ENCODE measurements at regions not wholly inside any gene's neighbourhood (a gene's known extent, or its start where the extent isn't known, plus 50 kb on each side); places are given as distances from the start of the nearest gene placed in this dataset.

DNA sequence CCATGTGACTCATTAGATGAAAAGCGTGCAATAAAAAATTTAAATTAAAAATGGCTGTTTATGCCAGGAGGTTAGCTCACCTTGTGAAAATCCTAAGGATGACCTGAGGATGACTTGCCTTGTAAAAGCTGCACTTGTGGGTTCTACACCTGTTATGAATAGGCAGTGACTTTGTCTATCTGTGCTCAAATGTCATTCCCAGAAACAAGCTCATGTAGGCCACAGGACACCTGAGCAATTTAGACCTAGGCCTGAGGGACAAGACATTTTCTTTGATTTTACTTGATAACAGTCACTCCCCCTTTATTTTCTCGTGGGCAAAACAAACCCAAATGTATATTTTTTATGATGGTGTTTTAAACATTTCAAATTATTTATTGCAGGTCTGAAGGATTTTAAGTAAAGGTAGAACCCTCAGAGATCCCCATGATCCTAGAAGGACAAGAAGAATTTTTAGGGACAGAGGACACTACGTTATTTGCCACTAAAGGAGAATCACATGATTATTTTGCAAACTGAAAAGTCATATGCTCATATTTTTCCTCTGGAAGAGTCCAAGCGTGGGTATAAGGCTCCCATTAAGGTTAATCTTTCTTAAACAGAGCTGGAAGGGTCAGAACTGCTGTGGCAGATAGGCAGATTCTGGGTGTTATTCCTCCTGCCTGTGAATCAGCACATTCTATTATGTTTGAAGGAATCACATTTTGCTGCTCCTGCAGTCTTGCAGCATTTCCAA, 277.5 kb upstream of the MAN1A1 start:
- DNase-seq (ENCODE audit: extremely low read depth in 1 of 4, low spot score in 3 of 4), result peak; percentile 63 to 92 (median 75)
- FAIRE-seq, result peak; percentile 91
- Histone ChIP-seq H3K79me2 (ENCODE audit: control insufficient read depth, insufficient read depth, low read length) (no peaks in the 10 kb centered on the region), H3K36me3 (ENCODE audit: control insufficient read depth, insufficient read depth, low read length) (no peaks in the 10 kb centered on the region), H3K27me3 (ENCODE audit: control insufficient read depth in 2 of 2, insufficient read depth in 2 of 2, low read length in 2 of 2) (no peaks in the 10 kb centered on the region), H3K4me2 (ENCODE audit: insufficient read depth, low read length) (peak overlapping the region; percentile 73), H3K9me1 (ENCODE audit: control insufficient read depth, insufficient read depth, low read length) (no peaks in the 10 kb centered on the region), H4K20me1 (replicated peaks; ENCODE audit: control insufficient read depth, insufficient read depth, low read length) (no peaks in the 10 kb centered on the region), H3K9me3 (replicated peaks; ENCODE audit: control insufficient read depth, insufficient read depth, low read depth, low read length) (peaks cover 4% of the 10 kb centered on the region; the same call in 1 of the 2 replicates), H3K4me3 (no peak overlapping the region), H2AFZ (ENCODE audit: low read depth, low read length) (peak overlapping the region; percentile 81), H3K4me1 (replicated peaks in 1 of 2; ENCODE audit: control insufficient read depth in 2 of 2, insufficient read depth in 2 of 2, low read length in 2 of 2) (peaks cover 8 to 31% of the 10 kb centered on the region in 2 experiments; a peak in 3 of 5 replicates), H3K27ac (ENCODE audit: extremely low read depth, low read depth, low read length) (peak overlapping the region; percentile 89), H3K9ac (ENCODE audit: insufficient read depth in 1 of 2, low read depth in 2 of 2, low read length in 2 of 2) (peak overlapping the region in 1 of 2 experiments; percentile 70; a peak in 2 of 4 replicates)
- ATAC-seq, result peak; percentile 93
- WGBS (ENCODE audit: insufficient coverage, low coverage, missing lambda C conversion rate), result 21% methylated on average over 4 of the region's 4 CpGs
- CTCF ChIA-PET (ENCODE audit: low intra/inter-chr PET ratio), result no interaction called here
- BruUV-seq (replicated peaks), result no TSS peak
- POLR2A ChIA-PET, result interaction anchor here (0.5 to 1.3 kb wide), 5 partner anchors 22 to 101 kb away, joined by 3 to 5 read pairs (median 3); no protein-coding TSS in a partner anchor
- intact Hi-C loops (cut with micrococcal nuclease) (loop anchor here (5.0 kb wide), 3 partner anchors 130 to 480 kb away; no protein-coding TSS in a partner anchor), in situ Hi-C loops (cut with MboI) (no loop called here)
- TF ChIP-seq NCOR1 (IDR thresholded peaks at IDR 0.05) (peak; percentile 96), ELF4 (CRISPR knock-in tag; IDR thresholded peaks at IDR 0.05) (no peak), BDP1 (IDR thresholded peaks at IDR 0.05; ENCODE audit: insufficient read depth, insufficient read length) (no peak), SMAD3 (CRISPR knock-in tag; conservative IDR thresholded peaks at IDR 0.05) (peak; percentile 48; the same call in 1 of the 2 replicates), CHD2 (IDR thresholded peaks at IDR 0.05; ENCODE audit: low read depth, low read length) (no peak), BACH1 (tag; IDR thresholded peaks at IDR 0.05) (peak; percentile 62; the same call in 1 of the 2 replicates), ZFX (CRISPR knock-in tag; IDR thresholded peaks at IDR 0.05) (peak; percentile 62), NCOA1 (IDR thresholded peaks at IDR 0.05; ENCODE audit: low read depth) (peak; percentile 76), MTA2 (IDR thresholded peaks at IDR 0.05; ENCODE audit: low read depth) (peak; percentile 95), ZNF41 (CRISPR knock-in tag; conservative IDR thresholded peaks at IDR 0.05) (0 out of 2 replicates have a peak, but pooled peaks have one; percentile 41), CEBPG (CRISPR knock-in tag; IDR thresholded peaks at IDR 0.05) (no peak), CEBPG (tag; conservative IDR thresholded peaks at IDR 0.05 in 1 of 2, IDR thresholded peaks at IDR 0.05 in 1 of 2) (0 out of 4 replicates have a peak, but pooled peaks of 1 of the 2 experiments have one; percentile 7), ZNF316 (IDR thresholded peaks at IDR 0.05) (peak; percentile 96), EP400 (IDR thresholded peaks at IDR 0.05) (peak; percentile 58), ZZZ3 (IDR thresholded peaks at IDR 0.05) (no peak), HCFC1 (IDR thresholded peaks at IDR 0.05; ENCODE audit: low read depth, low read length) (no peak)
- TF ChIP-seq, protein P1, sequence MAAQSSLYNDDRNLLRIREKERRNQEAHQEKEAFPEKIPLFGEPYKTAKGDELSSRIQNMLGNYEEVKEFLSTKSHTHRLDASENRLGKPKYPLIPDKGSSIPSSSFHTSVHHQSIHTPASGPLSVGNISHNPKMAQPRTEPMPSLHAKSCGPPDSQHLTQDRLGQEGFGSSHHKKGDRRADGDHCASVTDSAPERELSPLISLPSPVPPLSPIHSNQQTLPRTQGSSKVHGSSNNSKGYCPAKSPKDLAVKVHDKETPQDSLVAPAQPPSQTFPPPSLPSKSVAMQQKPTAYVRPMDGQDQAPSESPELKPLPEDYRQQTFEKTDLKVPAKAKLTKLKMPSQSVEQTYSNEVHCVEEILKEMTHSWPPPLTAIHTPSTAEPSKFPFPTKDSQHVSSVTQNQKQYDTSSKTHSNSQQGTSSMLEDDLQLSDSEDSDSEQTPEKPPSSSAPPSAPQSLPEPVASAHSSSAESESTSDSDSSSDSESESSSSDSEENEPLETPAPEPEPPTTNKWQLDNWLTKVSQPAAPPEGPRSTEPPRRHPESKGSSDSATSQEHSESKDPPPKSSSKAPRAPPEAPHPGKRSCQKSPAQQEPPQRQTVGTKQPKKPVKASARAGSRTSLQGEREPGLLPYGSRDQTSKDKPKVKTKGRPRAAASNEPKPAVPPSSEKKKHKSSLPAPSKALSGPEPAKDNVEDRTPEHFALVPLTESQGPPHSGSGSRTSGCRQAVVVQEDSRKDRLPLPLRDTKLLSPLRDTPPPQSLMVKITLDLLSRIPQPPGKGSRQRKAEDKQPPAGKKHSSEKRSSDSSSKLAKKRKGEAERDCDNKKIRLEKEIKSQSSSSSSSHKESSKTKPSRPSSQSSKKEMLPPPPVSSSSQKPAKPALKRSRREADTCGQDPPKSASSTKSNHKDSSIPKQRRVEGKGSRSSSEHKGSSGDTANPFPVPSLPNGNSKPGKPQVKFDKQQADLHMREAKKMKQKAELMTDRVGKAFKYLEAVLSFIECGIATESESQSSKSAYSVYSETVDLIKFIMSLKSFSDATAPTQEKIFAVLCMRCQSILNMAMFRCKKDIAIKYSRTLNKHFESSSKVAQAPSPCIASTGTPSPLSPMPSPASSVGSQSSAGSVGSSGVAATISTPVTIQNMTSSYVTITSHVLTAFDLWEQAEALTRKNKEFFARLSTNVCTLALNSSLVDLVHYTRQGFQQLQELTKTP (IDR thresholded peaks at IDR 0.05; ENCODE audit: low read depth in 1 of 2, partially characterized antibody in 2 of 2), result peak in 1 of 2 experiments; percentile 49
- TF ChIP-seq, protein P2, sequence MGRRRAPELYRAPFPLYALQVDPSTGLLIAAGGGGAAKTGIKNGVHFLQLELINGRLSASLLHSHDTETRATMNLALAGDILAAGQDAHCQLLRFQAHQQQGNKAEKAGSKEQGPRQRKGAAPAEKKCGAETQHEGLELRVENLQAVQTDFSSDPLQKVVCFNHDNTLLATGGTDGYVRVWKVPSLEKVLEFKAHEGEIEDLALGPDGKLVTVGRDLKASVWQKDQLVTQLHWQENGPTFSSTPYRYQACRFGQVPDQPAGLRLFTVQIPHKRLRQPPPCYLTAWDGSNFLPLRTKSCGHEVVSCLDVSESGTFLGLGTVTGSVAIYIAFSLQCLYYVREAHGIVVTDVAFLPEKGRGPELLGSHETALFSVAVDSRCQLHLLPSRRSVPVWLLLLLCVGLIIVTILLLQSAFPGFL (CRISPR knock-in tag; IDR thresholded peaks at IDR 0.05), result no peak
- TF ChIP-seq, protein P3, sequence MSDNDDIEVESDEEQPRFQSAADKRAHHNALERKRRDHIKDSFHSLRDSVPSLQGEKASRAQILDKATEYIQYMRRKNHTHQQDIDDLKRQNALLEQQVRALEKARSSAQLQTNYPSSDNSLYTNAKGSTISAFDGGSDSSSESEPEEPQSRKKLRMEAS (CRISPR knock-in tag; IDR thresholded peaks at IDR 0.05), result no peak
